ENCODE measurements at regions not wholly inside any gene's neighbourhood (a gene's known extent, or its start where the extent isn't known, plus 50 kb on each side); places are given as distances from the start of the nearest gene placed in this dataset.

- no peaks in the 10 kb centered on the region for H3K27me3 Mint-ChIP-seq
- H3K4me3 Mint-ChIP-seq: peak overlapping the region; percentile 59
- peaks cover 39% of the 10 kb centered on the region for H3K4me1 Mint-ChIP-seq (ENCODE audit: low read depth)
- peaks cover 2% of the 10 kb centered on the region for H3K36me3 Mint-ChIP-seq
- H3K9me3 Mint-ChIP-seq (ENCODE audit: low read depth): no peaks in the 10 kb centered on the region
- H3K27ac Mint-ChIP-seq: no peak overlapping the region
Observed at GRCh38 chr1:39105061-39105840, 79.1 kb downstream of the NDUFS5 start.

- Mint-ChIP-seq H3K27me3 (no peaks in the 10 kb centered on the region), H3K9me3 (ENCODE audit: low read depth) (no peaks in the 10 kb centered on the region), H3K4me1 (ENCODE audit: low read depth) (peaks cover 39% of the 10 kb centered on the region), H3K36me3 (peaks cover 2% of the 10 kb centered on the region), H3K27ac (peak overlapping the region; percentile 73), H3K4me3 (no peak overlapping the region)
Observed at GRCh38 chr1:39105841-39106765, 80.0 kb downstream of the NDUFS5 start.

- Mint-ChIP-seq H3K4me1 (ENCODE audit: low read depth) (peaks cover 39% of the 10 kb centered on the region), H3K4me3 (no peak overlapping the region), H3K36me3 (peaks cover 2% of the 10 kb centered on the region), H3K9me3 (ENCODE audit: low read depth) (no peaks in the 10 kb centered on the region), H3K27ac (no peak overlapping the region), H3K27me3 (no peaks in the 10 kb centered on the region)
Observed at GRCh38 chr1:39106801-39107327, 80.7 kb downstream of the NDUFS5 start.

DNA sequence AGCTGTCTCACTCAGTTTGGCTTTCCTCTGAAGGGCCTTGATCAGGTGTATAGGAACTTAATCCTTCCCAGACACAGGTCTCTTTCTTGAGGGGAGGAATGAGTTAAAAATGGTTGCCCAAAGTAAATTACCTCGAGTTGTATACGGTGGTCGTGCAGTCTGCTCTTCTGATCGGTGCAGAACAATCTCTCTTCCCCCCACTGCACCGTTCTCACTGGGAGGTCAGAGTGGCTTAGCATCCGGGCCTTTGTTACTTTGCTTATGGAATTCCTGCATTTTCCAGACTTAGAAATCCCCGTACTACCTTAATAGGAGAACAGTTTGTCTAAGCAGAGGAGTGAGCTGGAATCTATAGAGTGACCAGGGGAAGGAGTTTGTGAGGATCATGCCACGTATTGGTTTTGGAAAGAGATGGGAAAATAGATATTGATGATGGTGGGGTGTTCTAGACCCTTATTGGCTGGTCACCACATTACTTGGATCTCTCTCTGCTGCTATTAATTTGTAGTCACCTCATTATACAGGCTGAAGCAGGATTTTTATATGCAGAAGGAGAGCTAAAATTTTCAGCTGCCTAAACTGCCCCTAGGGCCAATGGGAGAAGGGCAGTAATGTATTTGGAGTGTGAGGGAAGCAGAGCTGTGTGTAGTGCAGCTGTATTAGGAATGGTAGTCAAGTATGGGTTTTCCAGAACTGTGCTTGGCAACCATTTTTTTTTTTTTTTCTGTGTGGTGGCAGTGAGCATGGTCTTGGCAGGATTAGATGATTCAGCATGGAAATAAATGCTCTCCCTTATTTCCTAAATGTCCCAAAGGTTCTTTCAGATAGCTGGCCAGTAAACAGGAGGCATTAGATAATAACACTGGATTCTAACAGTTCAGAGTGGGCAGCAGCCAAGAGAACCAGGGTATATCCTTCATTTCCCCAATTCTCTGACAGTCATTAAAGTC, 81.5 kb downstream of the NDUFS5 start:
- Mint-ChIP-seq H3K4me3 (no peak overlapping the region), H3K4me1 (ENCODE audit: low read depth) (peaks cover 33% of the 10 kb centered on the region), H3K27me3 (no peaks in the 10 kb centered on the region), H3K36me3 (peaks cover 2% of the 10 kb centered on the region), H3K27ac (no peak overlapping the region), H3K9me3 (ENCODE audit: low read depth) (no peaks in the 10 kb centered on the region)

GRCh38 chr1:39109644-39110043, 83.5 kb downstream of the NDUFS5 start:
- no peak overlapping the region for H3K27ac Mint-ChIP-seq
- H3K9me3 Mint-ChIP-seq (ENCODE audit: low read depth): no peaks in the 10 kb centered on the region
- H3K27me3 Mint-ChIP-seq: peaks cover 3% of the 10 kb centered on the region
- H3K4me1 Mint-ChIP-seq (ENCODE audit: low read depth): peaks cover 12% of the 10 kb centered on the region
- H3K36me3 Mint-ChIP-seq: peaks cover 6% of the 10 kb centered on the region
- no peak overlapping the region for H3K4me3 Mint-ChIP-seq

DNA sequence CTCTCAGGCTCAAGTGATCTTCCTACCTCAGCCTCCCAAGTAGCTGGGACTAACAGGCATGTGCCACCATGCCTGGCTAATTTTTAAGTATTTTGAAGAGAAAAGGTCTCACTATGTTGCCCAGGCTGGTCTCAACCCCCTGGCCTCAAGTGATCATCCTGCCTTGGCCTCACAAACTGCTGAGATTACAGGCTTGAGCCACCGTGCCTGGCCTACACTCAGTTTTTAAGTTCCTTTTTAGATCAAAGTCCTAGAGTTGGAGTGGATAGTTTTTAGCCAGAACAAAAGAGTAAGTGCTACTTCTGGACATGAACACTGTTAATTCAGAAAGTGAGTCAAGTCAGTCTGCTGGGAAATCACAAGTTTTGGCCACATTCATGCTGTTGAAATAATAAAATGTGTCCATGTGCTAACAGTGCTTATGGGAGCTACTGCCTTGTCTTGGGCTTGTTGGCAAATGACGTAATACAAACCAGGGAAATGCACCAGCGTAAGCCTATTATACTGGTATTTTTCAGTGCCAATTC, 84.2 kb downstream of the NDUFS5 start:
- no peak overlapping the region for H3K4me3 Mint-ChIP-seq
- H3K27ac Mint-ChIP-seq: no peak overlapping the region
- H3K27me3 Mint-ChIP-seq: peaks cover 3% of the 10 kb centered on the region
- H3K9me3 Mint-ChIP-seq (ENCODE audit: low read depth): no peaks in the 10 kb centered on the region
- H3K36me3 Mint-ChIP-seq: peaks cover 6% of the 10 kb centered on the region
- peaks cover 11% of the 10 kb centered on the region for H3K4me1 Mint-ChIP-seq (ENCODE audit: low read depth)

GRCh38 chr1:39110882-39111281, 84.7 kb downstream of the NDUFS5 start:
- no peak overlapping the region for H3K27ac Mint-ChIP-seq
- H3K9me3 Mint-ChIP-seq (ENCODE audit: low read depth): no peaks in the 10 kb centered on the region
- no peak overlapping the region for H3K4me3 Mint-ChIP-seq
- peaks cover 10% of the 10 kb centered on the region for H3K4me1 Mint-ChIP-seq (ENCODE audit: low read depth)
- H3K27me3 Mint-ChIP-seq: peaks cover 3% of the 10 kb centered on the region
- peaks cover 6% of the 10 kb centered on the region for H3K36me3 Mint-ChIP-seq

- H3K27me3 Mint-ChIP-seq: peaks cover 3% of the 10 kb centered on the region
- H3K4me3 Mint-ChIP-seq: no peak overlapping the region
- peaks cover 4% of the 10 kb centered on the region for H3K36me3 Mint-ChIP-seq
- H3K9me3 Mint-ChIP-seq (ENCODE audit: low read depth): no peaks in the 10 kb centered on the region
- no peak overlapping the region for H3K27ac Mint-ChIP-seq
- H3K4me1 Mint-ChIP-seq (ENCODE audit: low read depth): peaks cover 4% of the 10 kb centered on the region
Observed at GRCh38 chr1:39113109-39113743, 87.1 kb downstream of the NDUFS5 start.

GRCh38 chr1:39115271-39116110, 89.0 kb upstream of the MACF1 start:
- H3K27ac Mint-ChIP-seq: no peak overlapping the region
- peaks cover 3% of the 10 kb centered on the region for H3K27me3 Mint-ChIP-seq
- no peak overlapping the region for H3K4me3 Mint-ChIP-seq
- peaks cover 4% of the 10 kb centered on the region for H3K36me3 Mint-ChIP-seq
- H3K9me3 Mint-ChIP-seq (ENCODE audit: low read depth): no peaks in the 10 kb centered on the region
- H3K4me1 Mint-ChIP-seq (ENCODE audit: low read depth): peaks cover 1% of the 10 kb centered on the region

GRCh38 chr1:39116116-39116607, 88.3 kb upstream of the MACF1 start:
- Mint-ChIP-seq H3K36me3 (peaks cover 7% of the 10 kb centered on the region), H3K27me3 (peaks cover 3% of the 10 kb centered on the region), H3K4me3 (no peak overlapping the region), H3K27ac (no peak overlapping the region), H3K9me3 (ENCODE audit: low read depth) (no peaks in the 10 kb centered on the region), H3K4me1 (ENCODE audit: low read depth) (peaks cover 1% of the 10 kb centered on the region)

DNA sequence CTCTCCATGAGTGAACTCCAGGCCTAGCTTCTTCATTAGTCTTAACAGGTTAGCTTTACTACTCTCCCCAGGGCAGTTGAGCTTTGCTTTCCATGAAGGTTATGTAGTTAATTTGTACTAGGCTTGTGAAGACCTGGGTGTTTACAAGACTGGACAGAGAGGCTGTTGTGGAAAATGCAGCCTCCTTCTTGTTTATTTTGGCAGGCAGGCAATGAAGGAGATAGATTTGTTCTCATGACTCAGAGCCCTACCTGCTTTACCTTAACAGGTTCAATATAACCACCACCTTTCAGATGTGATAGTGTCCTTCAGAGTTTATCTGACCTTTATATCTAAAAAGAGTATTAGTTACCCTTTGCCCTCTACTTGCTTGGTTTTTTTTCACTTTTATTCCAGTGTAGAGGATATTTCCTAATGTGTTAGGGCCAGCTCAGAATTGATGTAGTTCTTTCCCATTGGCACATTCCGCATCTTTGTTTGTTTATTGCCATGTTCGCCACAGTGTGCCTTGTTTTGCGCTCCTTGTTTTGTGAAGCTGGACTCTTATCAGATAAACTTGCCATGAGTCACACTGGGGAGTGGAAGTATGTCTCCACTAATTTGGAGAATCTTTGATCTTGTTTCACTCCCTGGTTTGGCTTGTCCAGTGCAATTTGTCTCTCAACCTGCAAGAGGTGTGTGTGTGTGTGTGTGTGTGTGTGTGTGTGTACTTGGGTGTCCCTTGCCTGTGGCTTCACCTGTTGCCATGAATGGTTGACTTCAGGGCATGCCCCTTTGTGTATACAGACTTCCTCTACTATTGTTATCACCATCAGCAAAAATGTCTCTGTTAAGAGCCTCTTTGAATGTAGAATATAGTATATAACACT, 87.4 kb upstream of the MACF1 start:
- H3K27me3 Mint-ChIP-seq: peaks cover 3% of the 10 kb centered on the region
- H3K4me3 Mint-ChIP-seq: no peak overlapping the region
- H3K36me3 Mint-ChIP-seq: peaks cover 8% of the 10 kb centered on the region
- H3K4me1 Mint-ChIP-seq (ENCODE audit: low read depth): peaks cover 1% of the 10 kb centered on the region
- no peak overlapping the region for H3K27ac Mint-ChIP-seq
- H3K9me3 Mint-ChIP-seq (ENCODE audit: low read depth): no peaks in the 10 kb centered on the region

- peaks cover 6% of the 10 kb centered on the region for H3K36me3 Mint-ChIP-seq
- no peaks in the 10 kb centered on the region for H3K9me3 Mint-ChIP-seq (ENCODE audit: low read depth)
- no peak overlapping the region for H3K27ac Mint-ChIP-seq
- H3K27me3 Mint-ChIP-seq: peaks cover under 1% of the 10 kb centered on the region
- no peak overlapping the region for H3K4me3 Mint-ChIP-seq
- H3K4me1 Mint-ChIP-seq (ENCODE audit: low read depth): peaks cover 1% of the 10 kb centered on the region
Observed at GRCh38 chr1:39117899-39118450, 86.5 kb upstream of the MACF1 start.

Data from activated naive CD8-positive, alpha-beta T cell (primary cell).